ENCODE measurements at regions not wholly inside any gene's neighbourhood (a gene's known extent, or its start where the extent isn't known, plus 50 kb on each side); places are given as distances from the start of the nearest gene placed in this dataset.
A peak's percentile ranks its signal among the peaks of the same experiment; 100 is the strongest.

GRCh38 chr9:114733816-114734215 lies 51.8 kb upstream of the TEX48 start:
- FAIRE-seq: no peak

GRCh38 chr9:114732823-114733222 lies 50.8 kb upstream of the TEX48 start:
- FAIRE-seq: peak; percentile 45
